HG02973 (cell line): ENCODE measurements at regions not wholly inside any gene's neighbourhood (a gene's known extent, or its start where the extent isn't known, plus 50 kb on each side); places are given as distances from the start of the nearest gene placed in this dataset.
"Not testable (repeated sequence)": the region's sequence is repeated elsewhere in the genome, so short reads cannot be mapped to it uniquely, and the experiment has no call there.

Source experiments
- ATAC-seq: cut with Tn5 transposase; IDR thresholded peaks from one replicate; pipeline ENCODE4 v1.9.1; 2021; ENCODE audit warnings: moderate library complexity; ENCODE audit not compliant: unreplicated experiment

- no peak for ATAC-seq
Observed at GRCh38 chr4:124067046-124067445, 645.5 kb downstream of the ANKRD50 start.

- ATAC-seq, result no peak
Observed at GRCh38 chr4:124070688-124071484, 641.6 kb downstream of the ANKRD50 start.

- not testable (repeated sequence) for ATAC-seq
Observed at GRCh38 chr4:124075276-124075675, 637.3 kb downstream of the ANKRD50 start.

GRCh38 chr4:124079174-124079780 lies 633.3 kb downstream of the ANKRD50 start:
- ATAC-seq, result no peak

- ATAC-seq, result no peak
Observed at GRCh38 chr4:124083711-124084110, 628.8 kb downstream of the ANKRD50 start.

GRCh38 chr4:124085561-124086180 lies 626.9 kb downstream of the ANKRD50 start:
- ATAC-seq, result no peak

GRCh38 chr4:124090021-124090420 lies 622.5 kb downstream of the ANKRD50 start:
- ATAC-seq, result no peak

- ATAC-seq, result no peak
Observed at GRCh38 chr4:124092101-124092500, 620.4 kb downstream of the ANKRD50 start.

GRCh38 chr4:124092541-124092984 lies 620.0 kb downstream of the ANKRD50 start:
- ATAC-seq, result no peak

- ATAC-seq, result no peak
Observed at GRCh38 chr4:124095621-124096020, 616.9 kb downstream of the ANKRD50 start.

GRCh38 chr4:124096290-124096689 lies 616.2 kb downstream of the ANKRD50 start:
- no peak for ATAC-seq

GRCh38 chr4:124097447-124097846 lies 615.1 kb downstream of the ANKRD50 start:
- ATAC-seq, result no peak

GRCh38 chr4:124104101-124104500 lies 608.4 kb downstream of the ANKRD50 start:
- ATAC-seq, result no peak

- ATAC-seq, result no peak
Observed at GRCh38 chr4:124104628-124105027, 607.9 kb downstream of the ANKRD50 start.

GRCh38 chr4:124105212-124105611 lies 607.3 kb downstream of the ANKRD50 start:
- no peak for ATAC-seq

- no peak for ATAC-seq
Observed at GRCh38 chr4:124111411-124111810, 601.1 kb downstream of the ANKRD50 start.

- peak; percentile 79 for ATAC-seq
Observed at GRCh38 chr4:124111922-124112321, 600.6 kb downstream of the ANKRD50 start.

- no peak for ATAC-seq
Observed at GRCh38 chr4:124118061-124118460, 594.5 kb downstream of the ANKRD50 start.

- no peak for ATAC-seq
Observed at GRCh38 chr4:124121461-124121971, 591.0 kb downstream of the ANKRD50 start.

- ATAC-seq, result no peak
Observed at GRCh38 chr4:124123181-124123580, 589.4 kb downstream of the ANKRD50 start.

GRCh38 chr4:124123721-124124120 lies 588.8 kb downstream of the ANKRD50 start:
- no peak for ATAC-seq

- not testable (repeated sequence) for ATAC-seq
Observed at GRCh38 chr4:124131324-124131723, 581.2 kb downstream of the ANKRD50 start.
